Progenitor cell of endocrine pancreas (in vitro differentiated cells): ENCODE measurements at regions not wholly inside any gene's neighbourhood (a gene's known extent, or its start where the extent isn't known, plus 50 kb on each side); places are given as distances from the start of the nearest gene placed in this dataset.

ENCODE experiments used
- DNase-seq: peaks from one replicate; pipeline ENCODE4 v3.0.0; 2021; ENCODE audit warnings: low spot score; ENCODE audit not compliant: unreplicated experiment
- H3K27ac Mint-ChIP-seq: 2 replicates; pipeline ENCODE4 v1.8.0; 2021; ENCODE audit warnings: mild to moderate bottlenecking, moderate library complexity, mixed read lengths
- H3K27me3 Mint-ChIP-seq: 2 replicates; pipeline ENCODE4 v1.8.0; 2021; ENCODE audit warnings: mixed read lengths
- H3K36me3 Mint-ChIP-seq: 2 replicates; pipeline ENCODE4 v1.8.0; 2022; ENCODE audit warnings: mixed read lengths; ENCODE audit not compliant: insufficient read depth
- H3K4me1 Mint-ChIP-seq: 2 replicates; pipeline ENCODE4 v1.8.0; 2021; ENCODE audit warnings: low read depth, mixed read lengths
- H3K4me3 Mint-ChIP-seq: 2 replicates; pipeline ENCODE4 v1.8.0; 2021; ENCODE audit warnings: low read depth, mild to moderate bottlenecking, moderate library complexity, mixed read lengths
- H3K9me3 Mint-ChIP-seq: 2 replicates; pipeline ENCODE4 v1.8.0; 2021; ENCODE audit warnings: low read depth, mixed read lengths
- CTCF ChIP-seq: fragments of 200-600 bp; sonication (generic); IDR thresholded peaks from one replicate; pipeline ENCODE4 v1.5.0; 2021; ENCODE audit warnings: antibody characterized with exemption, mild to moderate bottlenecking; ENCODE audit not compliant: unreplicated experiment

GRCh38 chr13:33730619-33731018 lies 87.3 kb upstream of the RFC3 start:
- no peak overlapping the region for H3K4me3 Mint-ChIP-seq
- H3K4me1 Mint-ChIP-seq = no peaks in the 10 kb centered on the region
- no peak for TF ChIP-seq CTCF
- no peaks in the 10 kb centered on the region for H3K36me3 Mint-ChIP-seq
- no peaks in the 10 kb centered on the region for H3K9me3 Mint-ChIP-seq
- DNase-seq = no peak
- no peaks in the 10 kb centered on the region for H3K27me3 Mint-ChIP-seq
- H3K27ac Mint-ChIP-seq = no peak overlapping the region

- no peak overlapping the region for H3K27ac Mint-ChIP-seq
- DNase-seq = no peak
- H3K36me3 Mint-ChIP-seq = no peaks in the 10 kb centered on the region
- H3K9me3 Mint-ChIP-seq = peaks cover 3% of the 10 kb centered on the region
- no peak overlapping the region for H3K4me3 Mint-ChIP-seq
- H3K4me1 Mint-ChIP-seq = no peaks in the 10 kb centered on the region
- H3K27me3 Mint-ChIP-seq = no peaks in the 10 kb centered on the region
- no peak for TF ChIP-seq CTCF
Measured at GRCh38 chr13:33735276-33735675, 82.7 kb upstream of the RFC3 start.

- Mint-ChIP-seq H3K4me3 (no peak overlapping the region), H3K4me1 (no peaks in the 10 kb centered on the region), H3K27me3 (no peaks in the 10 kb centered on the region), H3K9me3 (peaks cover 3% of the 10 kb centered on the region), H3K27ac (no peak overlapping the region), H3K36me3 (no peaks in the 10 kb centered on the region)
- TF ChIP-seq CTCF = no peak
- DNase-seq = no peak
Measured at GRCh38 chr13:33739254-33739653, 78.7 kb upstream of the RFC3 start.

GRCh38 chr13:33740134-33740538 lies 77.8 kb upstream of the RFC3 start:
- no peak for DNase-seq
- no peak overlapping the region for H3K27ac Mint-ChIP-seq
- H3K9me3 Mint-ChIP-seq = peaks cover 3% of the 10 kb centered on the region
- no peak for TF ChIP-seq CTCF
- no peaks in the 10 kb centered on the region for H3K27me3 Mint-ChIP-seq
- H3K4me3 Mint-ChIP-seq = no peak overlapping the region
- H3K4me1 Mint-ChIP-seq = no peaks in the 10 kb centered on the region
- H3K36me3 Mint-ChIP-seq = no peaks in the 10 kb centered on the region

GRCh38 chr13:33742321-33742720 lies 75.6 kb upstream of the RFC3 start:
- H3K4me1 Mint-ChIP-seq = no peaks in the 10 kb centered on the region
- no peaks in the 10 kb centered on the region for H3K9me3 Mint-ChIP-seq
- DNase-seq = no peak
- H3K27ac Mint-ChIP-seq = no peak overlapping the region
- no peak overlapping the region for H3K4me3 Mint-ChIP-seq
- no peak for TF ChIP-seq CTCF
- no peaks in the 10 kb centered on the region for H3K36me3 Mint-ChIP-seq
- no peaks in the 10 kb centered on the region for H3K27me3 Mint-ChIP-seq
